ENCODE measurements at regions not wholly inside any gene's neighbourhood (a gene's known extent, or its start where the extent isn't known, plus 50 kb on each side); places are given as distances from the start of the nearest gene placed in this dataset.
A peak's percentile ranks its signal among the peaks of the same experiment; 100 is the strongest.
"Not testable (repeated sequence)": the region's sequence is repeated elsewhere in the genome, so short reads cannot be mapped to it uniquely, and the experiment has no call there.

GRCh38 chr15:26073430-26074333, 210.6 kb upstream of the ATP10A start:
- DNase-seq (ENCODE audit: low spot score) = no peak

DNA sequence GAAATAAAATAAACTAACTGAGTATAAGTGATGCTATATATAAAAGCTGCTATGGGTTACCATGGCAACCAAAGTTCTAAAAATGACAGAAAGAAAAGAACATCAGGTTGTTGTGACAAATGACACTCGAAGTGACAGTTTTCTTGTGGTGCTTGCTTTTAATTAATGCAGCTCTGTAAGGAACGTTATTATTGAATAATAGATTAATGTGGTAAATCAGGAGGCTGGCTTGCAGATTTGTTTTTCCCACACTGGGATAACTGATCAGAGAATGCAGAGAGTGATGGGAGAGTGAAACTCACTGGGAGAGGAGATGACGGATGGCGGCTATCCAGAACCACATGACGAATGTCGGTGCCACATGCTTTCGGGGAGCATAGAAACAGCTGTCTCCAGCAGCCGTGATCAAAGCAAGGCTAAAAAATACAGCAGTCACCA, 207.0 kb upstream of the ATP10A start:
- DNase-seq (ENCODE audit: low spot score) = no peak

DNA sequence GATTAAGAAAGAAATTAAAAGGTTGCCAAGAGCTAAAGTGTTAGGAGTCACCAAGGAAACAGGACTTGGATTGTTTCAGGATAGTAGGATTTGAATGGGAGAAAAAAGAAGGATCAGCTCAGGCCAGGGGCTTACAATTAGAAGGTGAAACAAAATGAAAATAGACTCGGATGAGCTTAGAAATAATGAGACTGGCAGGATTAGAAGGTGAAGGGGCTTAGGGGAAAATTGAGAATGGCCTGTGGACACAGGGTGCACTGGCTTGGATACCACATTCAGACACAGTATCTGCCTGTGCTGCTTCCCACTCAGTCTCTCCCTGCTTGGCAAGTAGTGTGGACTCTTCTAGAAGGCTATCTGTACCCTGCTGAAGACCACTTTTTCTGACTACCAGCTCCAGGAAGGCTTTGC, 206.1 kb upstream of the ATP10A start:
- DNase-seq (ENCODE audit: low spot score) = no peak

DNA sequence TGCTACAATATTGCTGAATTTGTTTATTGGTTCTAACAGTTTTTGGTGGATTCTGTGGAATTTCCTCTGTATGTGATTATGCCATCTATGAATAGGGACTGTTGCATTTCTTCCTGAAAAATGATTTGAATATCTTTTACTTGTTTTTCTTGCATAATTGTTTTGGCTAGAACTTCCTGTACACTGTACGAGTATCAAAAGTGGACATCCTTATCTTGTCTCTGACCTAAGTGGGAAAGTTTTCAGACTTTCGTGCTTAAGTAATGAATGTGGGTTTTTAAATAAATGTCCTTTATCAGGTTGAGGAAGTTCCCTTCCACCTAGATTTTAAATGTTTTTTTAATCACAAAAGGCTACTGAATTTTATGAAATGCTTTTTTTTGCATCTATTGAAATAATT, 203.8 kb upstream of the ATP10A start:
- no peak for DNase-seq (ENCODE audit: low spot score)

GRCh38 chr15:26065723-26066122, 202.6 kb upstream of the ATP10A start:
- no peak for DNase-seq (ENCODE audit: low spot score)

GRCh38 chr15:26061248-26061647, 198.1 kb upstream of the ATP10A start:
- no peak for DNase-seq (ENCODE audit: low spot score)

DNA sequence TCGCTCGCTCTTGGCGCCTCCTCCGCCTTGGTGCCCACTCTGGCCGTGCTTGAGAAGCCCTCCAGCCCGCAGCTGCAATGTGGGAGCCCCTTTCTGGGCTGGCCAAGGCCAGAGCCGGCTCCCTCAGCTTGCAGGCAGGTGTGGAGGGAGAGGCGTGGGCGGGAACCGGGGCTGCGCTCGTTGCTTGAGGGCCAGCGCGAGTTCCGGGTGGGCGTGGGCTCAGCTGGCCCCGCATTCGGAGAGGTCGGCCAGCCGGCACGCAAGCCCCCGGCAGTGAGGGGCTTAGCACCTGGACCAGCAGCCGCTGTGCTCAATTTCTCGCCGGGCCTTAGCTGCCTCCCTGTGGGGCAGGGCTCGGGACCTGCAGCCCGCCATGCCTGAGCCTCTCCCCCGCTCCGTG, 193.6 kb upstream of the ATP10A start:
- not testable (repeated sequence) for DNase-seq (ENCODE audit: low spot score)

DNA sequence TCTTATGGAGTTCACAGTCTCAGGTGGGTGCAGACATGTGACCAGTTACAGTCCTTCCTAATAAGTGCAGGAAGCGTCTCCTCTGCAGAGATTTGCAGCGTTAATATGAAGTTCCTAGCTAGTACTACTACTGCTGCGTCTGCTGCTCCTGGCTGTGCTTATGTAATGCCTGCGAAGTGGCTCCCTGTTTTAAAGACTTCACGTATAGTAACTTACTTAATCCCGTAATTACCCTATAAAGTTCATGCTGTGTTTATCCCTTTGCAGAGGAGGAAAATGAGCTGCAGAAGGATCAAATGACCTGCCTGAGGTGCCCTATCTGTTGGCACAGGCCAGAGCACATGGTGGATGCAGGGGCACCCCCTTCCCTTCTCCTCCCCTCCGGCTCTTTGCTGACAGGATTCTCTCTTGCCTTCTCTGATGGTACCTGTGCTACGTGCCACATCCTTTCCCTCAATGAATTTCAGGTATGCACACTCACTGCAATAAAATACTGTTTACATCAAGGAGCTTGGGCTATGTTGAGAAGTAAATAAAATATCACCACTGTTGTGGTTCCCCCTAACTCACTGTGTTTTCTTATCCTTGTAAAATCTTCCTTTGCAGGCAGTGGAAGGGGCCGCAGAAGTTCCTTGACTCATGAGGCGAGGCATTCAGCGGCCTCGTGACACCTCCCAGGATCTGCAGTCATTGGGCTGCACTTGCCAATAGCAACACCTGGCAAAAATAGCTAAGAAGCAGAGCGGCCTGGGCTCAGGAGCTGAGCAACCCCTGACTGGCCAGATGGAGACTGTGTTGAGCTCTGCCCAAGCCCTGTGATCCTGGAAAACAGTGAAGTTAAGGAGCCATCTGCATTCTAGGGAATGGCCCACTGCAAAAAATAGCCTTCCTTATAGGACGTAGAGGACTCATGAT, 188.9 kb upstream of the ATP10A start:
- peak; percentile 35 for DNase-seq (ENCODE audit: low spot score)

DNA sequence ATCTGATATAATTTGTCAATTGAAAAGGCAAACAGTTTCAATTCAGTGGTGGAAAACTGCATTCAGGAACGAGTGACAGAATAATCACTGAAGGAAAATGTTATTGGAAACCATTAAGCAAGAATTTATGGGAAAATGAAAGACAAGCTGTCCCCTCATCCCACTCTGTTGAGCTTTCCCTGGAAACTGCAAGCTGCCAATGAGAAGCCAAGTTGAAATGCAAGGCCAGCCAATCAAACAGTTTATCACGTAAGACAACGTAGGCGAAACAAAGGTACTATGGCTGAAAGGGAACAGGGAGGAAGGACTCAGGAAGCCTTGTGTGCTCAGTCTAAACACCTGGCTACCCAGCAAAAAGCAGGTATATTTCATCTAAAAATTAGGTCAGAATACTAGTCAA, 187.9 kb upstream of the ATP10A start:
- DNase-seq (ENCODE audit: low spot score) = no peak

DNA sequence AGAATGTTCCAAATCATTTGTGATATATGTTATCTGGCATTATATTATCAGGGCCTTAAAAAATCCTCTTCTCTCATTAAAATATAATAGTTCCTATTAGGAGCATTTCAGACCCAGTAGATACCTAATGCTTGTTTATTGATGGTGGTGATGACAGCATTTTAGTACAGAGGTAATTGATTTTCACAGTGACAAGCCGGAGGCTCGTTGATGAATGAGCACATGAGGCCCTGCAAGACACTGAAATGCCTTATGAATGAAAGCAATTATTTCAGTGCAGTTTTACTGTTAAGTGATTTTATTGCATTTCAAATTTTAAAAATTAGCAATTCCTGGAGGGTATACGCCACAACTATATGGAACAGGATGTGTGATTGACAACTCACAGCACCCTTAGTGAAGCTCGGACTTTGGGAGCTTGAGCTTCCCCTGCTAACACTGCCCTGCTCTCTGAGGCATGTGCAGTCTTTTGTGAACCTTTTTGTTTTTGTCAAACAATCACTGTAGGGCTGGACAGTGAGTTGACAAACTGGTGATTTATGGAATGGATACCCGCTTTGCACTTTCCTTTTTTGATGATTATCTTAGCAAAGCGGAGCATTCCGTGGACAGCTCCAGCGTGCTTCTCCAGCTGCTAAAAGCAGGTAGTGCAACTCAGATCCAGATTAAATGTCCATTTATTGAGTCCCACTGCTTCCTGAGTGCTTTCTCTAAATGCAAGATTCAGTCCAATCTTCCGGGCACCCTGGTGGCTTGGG, 187.0 kb upstream of the ATP10A start:
- DNase-seq (ENCODE audit: low spot score) = no peak

GRCh38 chr15:26048669-26049068, 185.5 kb upstream of the ATP10A start:
- no peak for DNase-seq (ENCODE audit: low spot score)

- DNase-seq (ENCODE audit: low spot score) = no peak
Observed at GRCh38 chr15:26045516-26045915, 182.4 kb upstream of the ATP10A start.

DNA sequence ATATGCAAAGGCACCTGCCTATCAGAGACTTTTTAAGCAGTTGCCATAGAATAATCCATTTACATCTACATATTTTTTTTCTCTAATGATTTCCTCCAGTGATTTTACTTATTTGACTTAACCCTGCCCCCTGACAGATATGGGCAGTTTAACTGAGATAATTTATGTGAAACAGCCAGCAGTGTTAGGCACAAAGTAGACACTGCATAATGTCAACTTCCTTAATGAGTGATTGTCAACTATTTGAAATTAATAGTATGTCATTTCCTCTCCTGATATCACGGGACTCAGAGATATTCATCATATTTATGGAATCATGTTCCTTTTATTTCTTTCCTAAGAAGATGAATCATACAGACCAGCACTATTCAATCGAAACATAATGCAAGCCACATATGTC, 179.9 kb upstream of the ATP10A start:
- no peak for DNase-seq (ENCODE audit: low spot score)

DNA sequence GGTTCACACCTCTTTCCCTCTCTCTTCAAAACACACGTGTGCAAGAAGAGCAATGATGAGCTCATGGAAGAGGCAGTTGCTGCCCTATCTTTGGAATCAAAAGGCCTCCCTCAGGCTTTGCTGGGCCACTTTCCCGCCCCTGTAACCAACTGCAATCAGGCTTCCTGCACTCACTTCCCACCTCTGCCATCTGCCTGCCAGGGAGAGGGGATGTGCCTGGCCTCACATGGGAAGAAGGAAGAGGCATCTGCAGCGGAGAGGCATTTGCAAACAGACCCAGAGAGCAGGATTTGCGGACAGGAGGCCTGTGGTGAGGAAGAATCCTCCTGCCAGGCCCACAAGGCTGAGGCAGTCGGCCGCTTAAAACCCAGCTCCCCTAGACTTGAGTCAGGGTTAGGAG, 175.6 kb upstream of the ATP10A start:
- DNase-seq (ENCODE audit: low spot score) = no peak

GRCh38 chr15:26037369-26037768, 174.2 kb upstream of the ATP10A start:
- DNase-seq (ENCODE audit: low spot score) = no peak

DNA sequence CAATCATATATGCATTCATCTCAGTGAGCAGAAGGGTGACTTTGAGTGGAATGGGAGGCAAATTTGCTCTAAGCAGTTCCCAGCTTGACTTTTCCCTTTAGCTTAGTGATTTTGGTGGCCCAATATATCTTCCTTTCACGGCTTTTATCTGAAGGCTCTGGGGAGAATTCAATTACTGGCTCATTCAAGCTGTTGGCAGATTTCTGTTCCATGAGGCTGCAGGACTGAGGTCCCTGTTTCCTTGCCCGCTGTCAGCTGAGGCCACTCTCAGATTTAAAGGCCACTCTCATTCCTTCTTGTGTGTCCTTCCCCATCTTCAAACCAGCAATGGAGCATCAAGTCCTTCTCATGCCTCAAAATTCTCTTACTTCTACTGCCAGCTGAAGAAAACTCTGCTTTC, 170.4 kb upstream of the ATP10A start:
- DNase-seq (ENCODE audit: low spot score) = no peak

- DNase-seq (ENCODE audit: low spot score) = no peak
Observed at GRCh38 chr15:26032162-26032846, 169.2 kb upstream of the ATP10A start.

DNA sequence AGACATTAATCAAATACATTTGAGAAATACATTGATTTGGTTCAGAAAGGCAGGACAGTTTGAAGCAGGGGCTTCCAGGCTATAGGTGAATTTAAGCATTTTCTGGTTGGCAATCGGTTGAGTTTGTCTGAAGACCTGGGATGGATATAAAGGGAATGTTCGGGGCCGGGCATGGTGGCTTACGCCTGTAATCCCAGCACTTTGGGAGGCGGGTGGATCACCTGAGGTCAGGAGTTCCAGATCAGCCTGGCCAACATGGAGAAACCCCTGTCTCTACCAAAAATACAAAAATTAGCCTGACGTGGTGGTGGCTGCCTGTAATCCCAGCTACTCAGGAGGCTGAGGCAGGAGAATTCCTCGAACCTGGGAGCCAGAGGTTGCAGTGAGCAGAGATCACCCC, 166.5 kb upstream of the ATP10A start:
- not testable (repeated sequence) for DNase-seq (ENCODE audit: low spot score)

DNA sequence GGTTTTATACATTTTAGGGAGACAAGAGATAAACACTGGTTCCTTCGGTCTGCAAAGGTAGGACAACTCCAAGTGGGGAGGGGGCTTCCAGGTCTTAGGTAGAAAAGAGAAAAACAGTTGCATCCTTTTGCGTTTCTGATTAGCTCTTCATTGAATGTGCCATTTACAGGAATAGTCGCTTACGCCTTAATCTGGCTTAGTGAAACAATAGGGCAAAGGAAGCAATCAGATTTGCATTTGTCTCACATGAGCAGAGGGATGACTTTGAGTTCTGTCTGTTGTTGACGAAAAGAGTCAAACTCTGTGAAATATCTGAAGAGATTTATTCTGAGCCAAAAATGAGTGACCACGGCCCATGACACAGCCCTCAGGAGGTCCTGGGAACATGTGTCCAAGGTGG, 166.0 kb upstream of the ATP10A start:
- no peak for DNase-seq (ENCODE audit: low spot score)

DNA sequence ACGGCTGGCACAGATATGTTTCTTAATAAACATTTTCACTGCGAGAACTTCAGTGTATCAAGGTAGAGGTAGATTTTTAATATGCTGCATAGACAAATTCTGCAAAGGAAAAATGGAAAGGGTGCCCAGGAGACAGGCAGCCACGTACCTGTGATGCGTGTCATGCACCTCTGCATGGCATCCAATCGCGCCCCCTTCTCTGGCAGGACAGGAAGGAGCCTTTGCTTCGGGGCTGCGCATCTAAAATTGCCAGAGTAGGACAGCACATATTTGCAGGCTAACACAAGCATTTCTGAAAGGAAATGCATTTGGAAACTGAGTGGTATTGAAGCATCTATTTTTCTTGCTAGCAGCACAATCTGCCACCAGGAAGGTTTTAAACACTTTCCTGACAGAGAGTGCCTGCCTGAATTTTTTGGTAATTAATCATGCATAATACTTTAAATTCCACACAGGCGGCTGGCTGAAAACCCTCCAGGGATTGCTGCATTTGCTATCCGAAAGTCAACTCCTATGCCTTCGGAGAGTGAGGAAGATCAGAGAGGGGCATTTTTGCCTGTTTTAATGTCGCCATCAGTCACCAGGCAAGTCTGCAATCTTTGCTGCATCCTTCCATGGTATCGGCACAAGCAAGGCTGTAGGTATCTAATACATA, 165.1 kb upstream of the ATP10A start:
- DNase-seq (ENCODE audit: low spot score) = no peak

DNA sequence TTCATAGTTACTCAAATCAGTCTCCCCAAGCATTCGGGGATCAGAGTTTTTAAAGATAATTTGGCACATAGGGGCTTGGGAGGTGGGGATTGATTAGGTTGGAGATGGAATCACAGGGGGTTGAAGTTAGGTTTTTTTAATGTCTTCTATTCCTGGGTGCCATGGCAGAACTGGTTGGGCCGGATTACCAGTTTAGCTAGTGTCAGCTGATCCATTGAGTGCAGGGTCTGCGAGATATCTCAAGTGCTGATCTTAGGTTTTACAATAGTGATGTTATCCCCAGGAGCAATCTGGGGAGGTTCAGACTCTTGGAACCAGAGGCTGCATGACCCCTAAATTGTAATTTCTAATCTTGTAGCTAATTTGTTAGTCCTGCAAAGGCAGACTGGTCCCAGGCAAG, 163.5 kb upstream of the ATP10A start:
- not testable (repeated sequence) for DNase-seq (ENCODE audit: low spot score)

Data from mucosa of gallbladder (tissue), 1 donor.